SK-N-DZ (cell line): ENCODE measurements at regions not wholly inside any gene's neighbourhood (a gene's known extent, or its start where the extent isn't known, plus 50 kb on each side); places are given as distances from the start of the nearest gene placed in this dataset.

Source experiments
- DNase-seq: peaks from one replicate; pipeline ENCODE4 v3.0.0-alpha.2; 2015; ENCODE audit warnings: low spot score

DNA sequence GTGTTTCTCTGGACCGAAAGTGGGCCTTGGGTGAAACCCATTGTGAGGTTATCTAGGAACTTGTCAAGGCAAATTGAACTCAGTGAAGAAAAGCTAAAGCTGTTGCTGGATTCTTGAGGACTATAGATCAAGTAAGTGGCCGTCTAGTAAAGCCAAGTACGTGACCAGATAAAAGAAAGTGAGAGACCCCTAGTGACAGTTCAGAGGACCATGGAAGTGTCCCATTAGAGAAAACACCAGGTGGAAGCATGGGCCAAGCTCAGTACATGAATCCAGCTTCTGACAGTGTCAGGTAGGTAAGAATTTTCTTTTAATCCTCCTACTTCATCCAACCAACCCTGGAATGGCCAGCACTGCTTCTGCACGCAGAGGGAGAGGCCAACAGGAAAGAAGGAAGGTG, 349.3 kb upstream of the RGMA start:
- no peak for DNase-seq

DNA sequence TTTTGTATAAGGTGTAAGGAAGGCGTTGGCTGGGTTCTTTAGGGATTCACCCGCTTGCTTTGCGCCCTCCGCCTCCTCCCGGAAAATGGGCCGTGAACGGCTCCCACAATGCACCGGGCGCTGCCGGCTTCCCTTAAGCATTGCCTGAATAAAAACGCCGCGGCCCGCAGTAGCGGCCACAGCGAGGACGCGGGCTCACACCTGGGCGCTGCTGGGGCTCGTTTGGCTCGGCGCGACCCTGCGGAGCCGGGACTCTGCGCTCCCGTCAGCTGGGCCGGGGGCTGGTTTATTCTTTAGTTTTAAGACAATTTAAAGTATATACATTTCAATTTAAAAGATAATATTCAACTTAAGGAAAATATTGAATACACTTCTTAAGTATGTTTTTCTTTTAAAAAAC, 343.5 kb upstream of the RGMA start:
- DNase-seq: no peak

DNA sequence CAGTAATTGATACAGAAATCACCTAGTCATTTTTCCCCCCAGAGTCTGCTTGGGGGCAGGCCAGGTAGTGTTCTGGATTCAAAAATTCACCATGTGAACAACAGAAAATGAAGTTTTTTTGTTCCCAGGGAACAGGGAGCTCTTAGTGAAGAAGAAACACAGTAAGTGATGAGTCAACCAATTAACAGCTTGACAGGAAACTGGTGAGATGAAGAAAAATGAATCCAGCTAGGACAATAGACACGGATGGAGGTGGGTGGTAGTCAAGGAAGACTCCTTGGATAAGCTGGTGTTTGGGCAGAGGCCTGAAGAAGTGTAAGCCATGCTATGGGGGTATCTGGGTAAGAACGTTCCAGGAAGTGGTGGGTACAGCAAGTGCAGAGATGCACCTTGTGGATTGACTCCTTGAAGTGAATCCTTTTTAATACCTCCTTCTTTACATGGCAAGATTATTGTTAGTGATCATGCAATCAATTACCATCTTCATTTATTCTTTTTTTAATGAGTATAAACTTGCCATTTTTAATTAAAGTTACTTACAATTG, 339.9 kb upstream of the RGMA start:
- DNase-seq: no peak

DNA sequence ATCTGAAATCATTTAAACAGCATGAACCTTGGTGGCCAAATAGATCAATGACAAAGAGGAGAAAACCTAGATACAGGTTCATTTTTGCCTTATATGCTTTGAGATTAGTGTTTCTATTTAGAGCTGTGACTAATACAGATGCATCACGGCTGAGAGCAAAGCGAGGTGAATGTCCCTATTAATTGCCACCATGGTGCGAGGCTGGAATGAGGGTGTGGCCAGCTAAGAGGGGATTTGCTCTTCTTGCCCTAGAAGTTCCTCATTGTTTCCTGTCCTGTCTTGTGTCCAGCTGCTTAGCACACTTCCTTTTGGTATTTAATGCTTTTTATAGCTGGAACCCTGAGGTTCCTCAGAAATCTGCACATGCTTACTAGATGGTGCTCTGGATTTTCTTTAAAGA, 339.1 kb upstream of the RGMA start:
- DNase-seq: no peak

DNA sequence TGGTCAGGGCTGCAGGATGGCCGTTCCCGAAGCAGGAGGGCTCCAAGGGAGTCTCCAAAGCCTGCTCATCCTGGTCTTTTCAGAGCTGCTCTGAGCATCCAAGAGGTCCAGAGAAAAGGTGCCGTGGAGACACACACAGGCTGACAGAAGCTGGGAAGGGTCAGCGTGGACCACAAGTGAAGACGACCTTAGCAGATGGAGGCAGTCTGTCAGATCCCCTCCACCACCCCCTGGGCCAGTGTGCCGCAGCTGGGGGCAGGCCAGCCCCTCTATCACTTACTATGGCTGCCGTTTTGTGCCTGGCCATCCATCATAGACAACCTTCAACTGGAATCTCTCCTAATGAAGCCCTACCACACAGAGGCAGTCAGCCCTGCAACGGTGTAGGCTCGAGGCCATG, 335.1 kb upstream of the RGMA start:
- DNase-seq: no peak

DNA sequence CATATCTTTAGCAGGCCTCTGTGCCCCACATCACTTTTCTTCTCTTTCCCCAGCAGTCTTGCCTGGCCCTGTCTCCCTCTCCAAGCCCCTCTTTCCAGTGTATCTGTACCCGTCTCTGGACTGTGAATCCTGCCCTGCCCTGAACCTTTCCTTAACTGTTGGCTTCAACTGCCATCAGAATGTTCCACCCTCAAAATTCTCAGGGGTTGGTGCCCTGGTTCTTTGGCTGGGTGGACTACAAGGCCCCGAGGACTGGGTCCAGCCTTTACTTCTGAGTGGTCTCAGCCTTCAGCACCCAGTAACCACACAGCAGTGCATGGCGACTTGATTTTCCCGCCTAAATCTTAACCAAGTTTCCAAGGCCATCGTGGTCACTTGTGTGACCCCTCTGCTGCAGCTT, 333.5 kb upstream of the RGMA start:
- DNase-seq: no peak

DNA sequence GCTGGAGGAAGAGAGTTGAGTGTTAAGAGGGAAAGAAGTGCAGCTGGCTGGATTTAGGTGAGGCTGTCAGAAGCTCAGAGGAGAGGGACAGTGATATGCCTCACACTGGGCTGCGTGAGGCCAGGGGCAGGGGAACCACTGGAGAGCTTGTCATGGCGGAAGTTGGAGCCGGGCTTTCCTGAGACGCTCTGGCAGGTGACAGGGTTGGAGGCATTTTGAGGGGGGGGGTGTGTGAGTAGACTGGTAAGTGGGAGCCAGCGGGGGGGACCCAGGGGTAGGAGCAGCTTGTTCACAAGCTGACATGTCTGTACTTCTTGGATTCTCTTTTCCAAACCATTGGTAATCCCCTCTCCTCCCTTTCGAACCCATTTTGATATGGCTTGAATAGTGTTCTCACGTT, 331.5 kb upstream of the RGMA start:
- DNase-seq: no peak

DNA sequence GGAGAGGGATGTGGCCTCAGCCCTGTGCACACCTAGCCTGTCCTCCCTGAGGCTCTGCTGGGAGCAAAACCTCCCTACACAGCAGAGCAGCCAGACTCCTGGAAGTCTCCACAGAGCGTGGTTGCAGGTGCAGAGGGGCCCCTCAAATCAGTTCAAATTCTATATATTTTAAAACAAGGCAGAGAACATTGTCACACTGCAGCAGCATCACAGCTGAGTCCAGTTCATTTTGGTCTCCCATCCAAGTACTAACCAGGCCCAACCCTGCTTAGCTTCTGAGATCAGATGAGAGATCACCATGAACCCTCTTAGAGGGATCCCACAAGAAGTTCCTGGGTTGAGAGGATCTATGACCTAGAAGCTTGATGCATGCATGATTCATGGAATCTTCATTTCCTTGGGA, 331.0 kb upstream of the RGMA start:
- DNase-seq: no peak

DNA sequence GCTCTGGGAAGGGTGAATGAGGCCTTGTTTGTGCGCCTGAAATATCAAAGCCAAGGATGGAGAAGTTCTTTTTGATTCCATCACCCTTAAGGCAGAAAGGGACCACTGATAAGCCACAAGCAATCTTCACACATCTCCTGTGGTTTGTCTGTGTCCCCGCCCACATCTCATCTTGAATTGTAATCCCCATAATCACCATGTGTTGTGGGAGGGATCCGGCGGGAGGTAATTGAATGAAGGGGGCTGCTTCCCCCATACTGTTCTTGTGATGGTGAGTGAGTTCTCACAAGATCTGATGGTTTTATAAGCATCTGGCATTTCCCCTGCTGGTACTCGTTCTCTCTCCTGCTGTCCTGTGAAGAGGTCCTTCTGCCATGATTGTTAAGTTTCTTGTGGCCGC, 329.6 kb upstream of the RGMA start:
- DNase-seq: peak; percentile 11

DNA sequence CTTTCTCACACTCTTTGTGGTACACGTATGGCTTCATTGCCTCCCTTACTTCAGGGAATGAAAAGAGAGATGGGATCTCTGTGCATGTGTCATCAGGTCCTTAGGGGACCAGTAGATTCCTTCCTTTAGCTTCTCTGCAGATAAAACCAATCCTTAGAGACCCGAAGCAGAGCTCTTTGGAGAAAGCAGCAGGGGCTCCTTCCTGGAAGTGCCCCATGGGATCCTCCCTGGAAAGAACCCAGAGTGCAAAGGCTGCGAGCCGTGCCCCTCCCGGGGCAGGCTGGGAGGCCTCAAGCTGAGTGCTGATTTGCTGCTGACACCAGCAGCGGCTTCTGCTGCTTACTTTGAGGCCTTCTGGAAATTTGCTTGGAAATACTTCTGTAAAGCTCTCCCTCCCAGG, 328.6 kb upstream of the RGMA start:
- no peak for DNase-seq

DNA sequence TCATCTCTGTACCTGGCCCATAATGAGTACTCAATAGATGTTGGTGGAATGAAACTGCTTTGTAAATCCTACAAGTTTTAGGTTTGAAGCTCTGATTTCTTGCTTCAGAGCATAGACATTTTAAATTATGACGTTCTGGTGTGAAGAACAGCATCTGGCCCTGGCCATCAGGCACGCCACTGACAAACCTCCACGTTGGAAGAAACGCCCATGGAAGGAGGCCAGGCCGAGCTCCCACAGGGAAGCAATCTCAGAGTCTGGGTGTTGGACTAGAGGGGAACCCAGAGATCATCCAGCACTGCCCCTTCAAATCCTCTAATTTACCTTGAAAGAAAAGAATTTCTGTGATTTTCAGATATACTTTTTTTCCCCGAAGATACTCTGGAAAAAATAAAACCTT, 328.1 kb upstream of the RGMA start:
- DNase-seq: no peak

DNA sequence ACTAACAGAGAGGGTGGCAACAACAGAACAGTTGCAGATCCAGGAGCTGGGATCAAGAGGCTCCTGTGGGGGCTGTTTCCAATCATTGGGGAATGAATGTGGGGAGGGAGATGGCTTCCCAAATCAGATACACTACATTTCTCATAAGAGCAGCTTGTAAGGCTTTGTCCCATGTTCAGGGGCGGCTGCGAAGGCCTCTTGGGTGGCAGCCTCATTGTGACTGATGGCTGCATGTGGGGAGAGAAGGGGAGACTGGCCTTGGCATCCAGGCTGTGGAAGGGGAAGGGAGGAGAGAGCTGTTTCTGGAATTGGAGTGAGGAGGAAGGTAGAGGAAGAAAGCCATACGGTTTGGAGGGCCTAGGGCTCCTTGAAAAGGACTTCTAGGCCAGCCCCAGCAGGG, 326.6 kb upstream of the RGMA start:
- DNase-seq: no peak

DNA sequence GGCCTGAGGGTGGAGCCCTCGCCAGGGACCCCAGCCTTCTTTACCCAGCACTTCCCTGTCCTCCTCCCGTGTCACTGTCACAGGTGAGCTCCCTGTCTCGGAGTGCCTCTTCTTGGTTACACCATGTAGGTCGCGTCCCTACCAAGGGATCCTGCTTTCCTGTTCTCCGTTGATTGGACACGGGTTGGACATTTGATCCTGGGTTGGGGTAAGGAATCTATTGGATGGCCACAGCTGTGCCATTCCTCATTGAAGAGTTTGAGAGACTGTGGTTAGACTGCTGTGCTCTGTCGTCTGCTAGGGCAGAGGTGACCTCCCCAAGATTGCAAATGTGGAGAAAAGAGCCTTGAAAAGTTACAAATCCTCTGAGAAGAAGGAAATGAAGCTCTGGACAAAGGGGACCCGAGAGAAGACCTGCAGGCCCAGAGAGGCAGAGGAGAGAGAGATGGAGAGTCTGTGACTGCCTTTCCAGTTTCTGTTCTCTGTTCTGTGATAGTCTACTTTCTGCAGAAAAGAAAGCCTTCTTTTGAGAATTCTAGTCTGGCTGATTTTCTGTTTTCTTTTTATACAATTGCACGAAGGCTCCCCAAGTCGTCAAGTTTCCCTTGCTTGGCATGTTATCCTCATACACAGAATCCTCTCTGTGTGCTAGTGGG, 325.7 kb upstream of the RGMA start:
- no peak for DNase-seq

DNA sequence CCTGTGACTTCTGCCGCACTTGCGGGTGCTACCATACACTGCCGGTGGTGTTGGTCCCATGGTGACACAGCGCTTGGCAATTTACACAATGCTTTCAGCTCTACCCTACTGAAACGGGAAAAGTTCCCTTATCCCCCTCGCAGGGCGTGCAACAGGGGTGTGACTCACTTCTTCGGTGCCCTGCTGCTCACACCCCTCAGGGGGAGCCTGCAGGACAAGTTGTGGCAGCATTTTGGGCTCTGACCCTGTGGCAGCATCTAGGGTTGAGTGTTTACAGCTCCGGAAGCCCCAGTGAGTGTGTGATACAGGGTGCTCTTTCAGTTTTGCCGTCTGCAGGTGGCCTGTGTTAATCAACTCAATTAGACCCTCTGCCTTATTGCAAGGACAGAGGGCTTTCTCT, 324.7 kb upstream of the RGMA start:
- DNase-seq: no peak

DNA sequence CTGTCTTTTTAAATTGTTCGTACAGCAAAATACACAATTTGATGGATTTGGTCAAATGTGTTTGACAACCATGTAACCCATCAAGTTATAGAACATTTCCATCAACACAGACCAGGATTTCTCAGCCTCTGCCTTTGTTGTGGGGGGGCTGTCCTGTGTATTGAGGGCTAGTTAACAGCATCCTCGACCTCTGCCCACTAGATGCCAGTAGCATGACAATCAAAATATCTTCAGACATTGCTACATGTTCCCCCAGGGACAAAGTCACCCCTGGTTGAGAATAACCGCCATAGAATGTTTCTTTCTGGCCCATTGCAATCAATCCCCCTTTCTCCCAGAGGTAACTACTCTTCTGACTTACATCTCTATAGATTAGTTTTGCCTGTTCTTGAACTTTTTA, 310.1 kb upstream of the RGMA start:
- no peak for DNase-seq

DNA sequence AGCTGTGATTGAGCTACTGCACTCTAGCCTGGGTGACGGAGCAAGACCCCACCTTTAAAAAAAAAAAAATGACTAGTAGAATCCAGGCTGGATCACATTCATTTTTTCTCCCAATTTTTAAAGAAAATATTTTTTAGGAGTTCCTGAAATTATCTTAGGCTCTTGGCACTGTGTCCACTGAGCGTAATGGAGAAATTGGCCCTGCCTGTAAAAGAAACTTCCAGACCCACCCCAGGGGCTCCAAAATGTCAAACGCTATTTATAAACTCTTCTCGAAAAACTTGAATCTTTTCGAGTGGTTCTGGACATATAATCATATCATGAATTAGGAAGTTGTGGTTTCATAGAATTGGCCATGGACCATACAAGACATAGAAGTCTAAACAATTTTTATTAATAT, 300.2 kb upstream of the RGMA start:
- DNase-seq: no peak

DNA sequence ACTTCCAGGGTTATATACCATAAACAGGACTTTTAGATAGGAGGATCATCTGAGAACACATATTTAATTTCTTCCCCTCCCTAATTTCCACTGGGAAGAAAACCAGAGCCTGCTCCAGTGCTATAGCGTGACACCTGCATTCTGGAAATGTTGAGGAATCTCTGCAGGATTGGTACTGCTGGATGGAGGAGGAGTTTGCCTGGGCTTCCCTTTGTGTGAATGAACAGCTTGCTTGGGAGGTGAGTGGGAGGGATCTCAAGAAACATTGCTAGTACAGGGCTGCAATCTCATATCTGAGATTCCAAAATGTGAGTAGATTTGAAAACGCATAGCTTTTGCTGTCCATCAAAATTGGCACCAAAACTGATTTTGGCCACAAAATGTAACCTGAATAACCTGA, 295.9 kb upstream of the RGMA start:
- no peak for DNase-seq

DNA sequence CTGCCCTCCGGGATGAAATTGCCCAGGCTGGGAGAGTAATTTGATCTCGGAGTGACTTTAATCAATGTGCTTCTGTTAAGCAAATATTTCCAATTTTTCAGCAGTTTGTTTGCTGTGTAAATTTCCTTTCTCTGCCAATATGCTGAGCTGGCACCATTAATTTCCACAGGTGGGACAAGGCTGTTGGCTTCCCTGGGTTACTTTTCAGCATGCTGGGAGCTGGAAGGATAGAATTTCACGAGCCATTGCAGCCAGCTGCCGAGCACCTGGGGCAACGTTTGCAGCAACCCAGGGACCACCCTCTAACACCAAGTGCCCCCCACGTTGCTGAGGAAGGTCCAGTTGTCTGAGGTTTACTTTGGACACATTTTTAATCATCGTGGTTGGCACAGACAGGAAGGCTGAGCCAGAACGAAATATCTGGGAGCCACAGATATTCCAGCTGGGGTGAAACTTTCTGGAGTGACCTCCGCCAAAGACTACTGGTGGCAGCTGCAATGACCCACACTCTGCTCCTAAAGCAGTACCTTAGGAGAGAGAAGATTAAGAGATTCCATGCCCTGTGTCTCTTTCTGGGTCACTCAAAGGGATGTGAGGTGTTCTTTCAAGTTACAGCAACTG, 293.3 kb upstream of the RGMA start:
- no peak for DNase-seq

DNA sequence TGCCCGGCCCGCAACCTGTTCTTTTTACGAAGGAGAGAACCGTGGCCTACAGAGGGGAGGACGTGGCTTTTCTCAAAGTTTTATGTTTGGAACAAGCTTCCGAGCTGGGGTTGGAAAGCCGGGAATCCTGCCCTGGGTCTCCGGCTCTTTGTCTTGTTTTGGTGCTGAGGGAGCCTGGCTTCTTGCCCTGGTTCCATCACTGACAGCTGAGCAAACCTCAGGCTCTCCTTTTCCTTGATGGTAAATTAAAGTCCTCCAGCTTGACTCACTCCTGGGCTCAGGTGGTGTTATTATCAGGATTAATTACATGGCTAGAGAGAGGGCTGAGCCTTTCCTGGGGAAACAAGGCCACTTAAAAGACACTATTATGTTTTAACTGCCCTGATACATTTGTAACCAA, 289.5 kb upstream of the RGMA start:
- DNase-seq: no peak

DNA sequence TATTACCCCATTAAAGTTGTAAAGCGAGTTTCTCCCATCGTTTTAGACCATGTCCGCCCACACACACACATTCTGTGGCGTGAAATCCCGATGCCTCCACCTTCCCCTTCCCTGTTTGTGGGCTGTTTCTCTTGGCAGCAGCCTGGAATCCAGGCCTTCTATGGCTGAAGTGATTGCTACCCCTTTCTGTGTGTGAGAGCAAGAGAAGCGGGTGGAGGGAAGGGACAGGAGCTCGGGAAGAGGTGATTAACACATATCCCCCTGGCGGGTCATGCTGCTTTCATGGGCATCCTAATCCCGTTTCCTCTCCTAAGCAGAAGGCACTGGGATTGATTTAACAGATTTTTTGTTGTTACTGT, 283.8 kb upstream of the RGMA start:
- no peak for DNase-seq

DNA sequence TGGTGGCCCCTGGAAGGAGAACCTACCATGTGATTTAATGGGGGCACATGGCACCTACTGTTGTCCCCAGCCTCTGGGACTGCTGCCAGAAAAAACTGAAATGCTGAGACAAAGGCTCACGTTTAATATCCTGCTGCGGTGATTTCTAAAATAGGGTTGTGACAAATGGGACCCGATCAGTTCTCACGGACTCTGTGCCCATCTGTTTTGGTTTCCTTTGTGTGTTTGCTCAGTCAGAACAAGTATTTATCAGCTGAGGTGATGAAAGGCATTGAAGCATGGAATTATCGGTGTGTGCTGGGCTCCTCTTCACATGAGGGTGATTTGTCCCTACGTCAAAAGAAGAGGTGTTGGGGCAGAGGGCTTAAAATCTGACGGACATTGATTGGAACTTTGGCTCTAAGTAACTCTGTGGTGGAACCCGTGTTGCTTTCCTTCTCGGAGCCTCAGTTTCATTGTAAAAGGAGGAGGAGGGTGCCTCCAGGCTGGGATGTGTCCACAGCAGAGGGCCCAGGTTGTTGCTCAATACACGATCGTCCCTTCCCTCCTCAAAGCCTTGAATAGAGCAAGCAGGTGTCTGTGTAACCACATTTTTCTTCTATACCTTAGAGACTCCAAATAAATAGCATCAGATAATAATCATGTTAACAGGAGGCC, 283.3 kb upstream of the RGMA start:
- DNase-seq: no peak

DNA sequence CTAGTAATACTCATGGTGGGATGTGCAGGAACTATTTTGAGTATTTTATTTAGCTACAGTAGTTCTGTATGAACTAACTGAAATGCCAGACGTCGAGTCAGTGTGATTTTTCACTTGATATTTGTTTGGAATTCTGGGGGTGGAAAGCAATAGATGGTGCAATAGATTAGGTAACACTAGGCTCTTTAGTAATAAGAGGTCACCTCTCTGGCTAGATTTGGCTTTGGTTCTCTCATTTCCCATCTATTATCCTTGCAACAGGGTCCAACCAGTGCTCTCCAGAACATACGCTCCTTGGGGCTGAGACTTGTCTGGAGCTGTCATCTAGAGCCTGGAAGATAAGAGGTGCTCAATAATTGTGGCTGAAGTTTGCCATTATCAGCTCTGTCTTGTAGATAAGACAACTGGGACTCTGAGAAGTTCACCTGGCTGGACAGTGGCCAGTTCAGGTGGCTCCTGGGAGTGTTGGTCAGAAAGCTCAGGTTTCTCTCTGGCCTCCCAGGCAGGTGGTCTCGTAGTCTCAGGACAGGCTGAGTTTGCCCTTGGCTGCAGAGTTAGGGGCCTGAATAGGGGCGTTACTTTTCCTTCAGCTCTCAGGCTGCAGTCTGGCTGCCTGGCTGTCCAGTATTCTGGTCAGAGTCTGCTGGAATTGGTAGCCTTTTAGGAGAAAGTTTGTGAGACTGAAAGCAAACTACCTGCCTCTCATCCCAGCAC, 277.5 kb upstream of the RGMA start:
- DNase-seq: no peak

DNA sequence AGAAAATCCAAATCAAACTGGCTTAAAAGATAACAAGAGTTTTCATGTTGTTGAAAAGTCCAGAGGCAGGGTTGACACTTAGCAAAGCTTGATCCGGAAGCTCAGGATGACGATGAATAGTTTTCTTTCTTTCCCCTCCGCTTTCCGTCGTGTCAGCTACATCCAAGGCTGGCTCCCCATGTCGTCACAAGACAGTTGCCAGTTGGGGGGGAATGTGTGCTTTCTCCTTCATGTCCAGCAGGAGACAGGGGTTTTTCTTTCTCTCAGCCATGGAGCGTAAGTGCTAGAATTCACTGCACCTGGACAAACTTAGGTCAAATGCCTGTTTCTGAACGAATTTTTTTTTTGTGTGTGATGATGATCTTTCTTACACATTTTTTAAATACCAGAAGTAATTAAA, 273.8 kb upstream of the RGMA start:
- DNase-seq: no peak
